ENCODE measurements at regions not wholly inside any gene's neighbourhood (a gene's known extent, or its start where the extent isn't known, plus 50 kb on each side); places are given as distances from the start of the nearest gene placed in this dataset.
"Not testable (repeated sequence)": the region's sequence is repeated elsewhere in the genome, so short reads cannot be mapped to it uniquely, and the experiment has no call there.

GRCh38 chr13:50543782-50544181 is 299.7 kb downstream of the DLEU7 start:
- in situ Hi-C loops (cut with MboI; ENCODE audit: low sequenced_read_pairs), result no loop called here

- in situ Hi-C loops (cut with MboI; ENCODE audit: low sequenced_read_pairs), result no loop called here
Observed at GRCh38 chr13:50544211-50544610, 299.3 kb downstream of the DLEU7 start.

- in situ Hi-C loops (cut with MboI; ENCODE audit: low sequenced_read_pairs), result not testable (repeated sequence)
Observed at GRCh38 chr13:50547175-50547574, 296.3 kb downstream of the DLEU7 start.

GRCh38 chr13:50548586-50548985 is 294.9 kb downstream of the DLEU7 start:
- in situ Hi-C loops (cut with MboI; ENCODE audit: low sequenced_read_pairs), result no loop called here

- in situ Hi-C loops (cut with MboI; ENCODE audit: low sequenced_read_pairs), result no loop called here
Observed at GRCh38 chr13:50549221-50549942, 294.1 kb downstream of the DLEU7 start.

- in situ Hi-C loops (cut with MboI; ENCODE audit: low sequenced_read_pairs), result loop anchor here (25.0 kb wide), 1 partner anchor 112 kb away; no protein-coding TSS in a partner anchor
Observed at GRCh38 chr13:50550151-50550550, 293.3 kb downstream of the DLEU7 start.

- in situ Hi-C loops (cut with MboI; ENCODE audit: low sequenced_read_pairs), result loop anchor here (25.0 kb wide), 1 partner anchor 110 kb away; no protein-coding TSS in a partner anchor
Observed at GRCh38 chr13:50552424-50552966, 291.0 kb downstream of the DLEU7 start.

GRCh38 chr13:50561739-50562138 is 281.8 kb downstream of the DLEU7 start:
- in situ Hi-C loops (cut with MboI; ENCODE audit: low sequenced_read_pairs), result loop anchor here (25.0 kb wide), 1 partner anchor 101 kb away; no protein-coding TSS in a partner anchor

GRCh38 chr13:50566646-50567045 is 276.8 kb downstream of the DLEU7 start:
- in situ Hi-C loops (cut with MboI; ENCODE audit: low sequenced_read_pairs), result loop anchor here (25.0 kb wide), 1 partner anchor 96 kb away; no protein-coding TSS in a partner anchor

GRCh38 chr13:50572129-50572528 is 271.4 kb downstream of the DLEU7 start:
- in situ Hi-C loops (cut with MboI; ENCODE audit: low sequenced_read_pairs), result loop anchor here (25.0 kb wide), 1 partner anchor 90 kb away; no protein-coding TSS in a partner anchor

- in situ Hi-C loops (cut with MboI; ENCODE audit: low sequenced_read_pairs), result loop anchor here (25.0 kb wide), 1 partner anchor 89 kb away; no protein-coding TSS in a partner anchor
Observed at GRCh38 chr13:50573066-50573465, 270.4 kb downstream of the DLEU7 start.

GRCh38 chr13:50574731-50575130 is 268.8 kb downstream of the DLEU7 start:
- in situ Hi-C loops (cut with MboI; ENCODE audit: low sequenced_read_pairs), result loop anchor here (25.0 kb wide), 1 partner anchor 88 kb away; no protein-coding TSS in a partner anchor

GRCh38 chr13:50575138-50575537 is 268.4 kb downstream of the DLEU7 start:
- in situ Hi-C loops (cut with MboI; ENCODE audit: low sequenced_read_pairs), result no loop called here

GRCh38 chr13:50576156-50576555 is 267.3 kb downstream of the DLEU7 start:
- in situ Hi-C loops (cut with MboI; ENCODE audit: low sequenced_read_pairs), result no loop called here

GRCh38 chr13:50577806-50578205 is 265.7 kb downstream of the DLEU7 start:
- in situ Hi-C loops (cut with MboI; ENCODE audit: low sequenced_read_pairs), result no loop called here

GRCh38 chr13:50580684-50581305 is 262.7 kb downstream of the DLEU7 start:
- in situ Hi-C loops (cut with MboI; ENCODE audit: low sequenced_read_pairs), result no loop called here

GRCh38 chr13:50581586-50582196 is 261.8 kb downstream of the DLEU7 start:
- in situ Hi-C loops (cut with MboI; ENCODE audit: low sequenced_read_pairs), result no loop called here

GRCh38 chr13:50584856-50585580 is 258.5 kb downstream of the DLEU7 start:
- in situ Hi-C loops (cut with MboI; ENCODE audit: low sequenced_read_pairs), result no loop called here

GRCh38 chr13:50585674-50586413 is 257.6 kb downstream of the DLEU7 start:
- in situ Hi-C loops (cut with MboI; ENCODE audit: low sequenced_read_pairs), result no loop called here

Data from HL-60/S4 (cell line).